Stomach smooth muscle (tissue), 2 donors: ENCODE measurements at regions not wholly inside any gene's neighbourhood (a gene's known extent, or its start where the extent isn't known, plus 50 kb on each side); places are given as distances from the start of the nearest gene placed in this dataset.

Source experiments
- H3K27ac ChIP-seq: one replicate; pipeline ENCODE4 v1.7.0; 2013; ENCODE audit warnings: mild to moderate bottlenecking, low read length, inconsistent platforms
- H3K27me3 ChIP-seq, 2 donors: one replicate each; pipeline ENCODE4 v1.7.0; 2013; ENCODE audit warnings: low read length in 2 of 2; ENCODE audit not compliant: insufficient read depth in 2 of 2, control insufficient read depth in 1 of 2
- H3K36me3 ChIP-seq, 2 donors: one replicate each; pipeline ENCODE4 v1.7.0; 2013; ENCODE audit warnings: low read length in 2 of 2; ENCODE audit not compliant: control insufficient read depth in 2 of 2, insufficient read depth in 2 of 2
- H3K4me1 ChIP-seq: one replicate; pipeline ENCODE4 v1.7.0; 2013; ENCODE audit warnings: low read length; ENCODE audit not compliant: control insufficient read depth, insufficient read depth
- H3K4me3 ChIP-seq, 2 donors: one replicate each; pipeline ENCODE4 v1.7.0; 2013; ENCODE audit warnings: low read length in 2 of 2
- H3K9ac ChIP-seq, 2 donors: one replicate each; pipeline ENCODE4 v1.7.0; 2013; ENCODE audit warnings: low read length in 2 of 2, mild to moderate bottlenecking in 1 of 2
- H3K9me3 ChIP-seq, 2 donors: one replicate each; pipeline ENCODE4 v1.7.0; 2013; ENCODE audit warnings: low read length in 2 of 2; ENCODE audit not compliant: control insufficient read depth in 2 of 2
- donor health status: healthy.
- donor health status: Pancreatic carcinoma.

DNA sequence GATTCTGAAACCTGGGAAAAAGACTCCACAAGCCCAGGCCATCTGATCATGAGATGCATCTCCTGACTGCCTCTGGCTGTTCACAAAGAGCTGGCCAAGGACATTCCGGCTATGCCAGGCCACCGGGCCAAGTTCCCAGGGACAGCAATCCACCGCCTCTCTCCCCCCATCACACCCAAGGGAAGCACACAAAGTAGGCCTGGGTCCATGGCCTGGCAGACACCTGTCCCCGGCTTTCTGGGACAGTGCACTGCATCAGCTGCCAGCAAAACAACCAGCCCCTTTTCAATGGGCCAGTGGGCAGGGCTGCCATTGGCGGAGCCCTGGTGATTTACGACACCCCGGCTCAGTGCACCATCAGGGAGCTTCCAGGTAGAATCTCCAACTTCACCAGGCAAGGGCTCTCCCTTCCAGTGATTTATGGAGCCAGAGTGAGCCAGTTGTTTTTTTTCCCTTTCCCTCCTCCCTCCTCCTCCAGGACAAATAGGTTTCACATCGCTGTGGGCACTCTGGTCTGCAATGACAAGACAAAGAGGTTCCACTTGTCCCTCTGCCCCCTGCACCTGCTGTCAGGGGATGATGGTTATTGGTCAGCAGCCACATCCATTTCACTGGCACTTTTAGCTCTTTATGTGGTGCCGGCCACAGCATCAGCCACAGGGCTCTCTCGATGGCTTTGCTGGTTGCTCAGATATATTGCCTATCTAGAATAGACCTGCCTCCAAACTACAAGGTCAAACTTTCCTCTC lies 149.6 kb downstream of the SLC38A6 start:
- Histone ChIP-seq H3K27ac (no peak overlapping the region), H3K9ac (no peak overlapping the region)

GRCh38 chr14:61129168-61129745 lies 148.2 kb downstream of the SLC38A6 start:
- Histone ChIP-seq H3K27me3 (peaks cover 0 to 2% of the 10 kb centered on the region in 2 donors), H3K4me3 (no peak overlapping the region), H3K9me3 (no peaks in the 10 kb centered on the region), H3K4me1 (peaks cover 13% of the 10 kb centered on the region), H3K27ac (no peak overlapping the region), H3K9ac (no peak overlapping the region), H3K36me3 (no peaks in the 10 kb centered on the region)

More for the DNA sequence above, 149.6 kb downstream of the SLC38A6 start:
- no peaks in the 10 kb centered on the region for H3K9me3 ChIP-seq
- H3K27me3 ChIP-seq: peaks cover 0 to 2% of the 10 kb centered on the region in 2 donors
- H3K4me1 ChIP-seq: peaks cover 10% of the 10 kb centered on the region
- H3K36me3 ChIP-seq: no peaks in the 10 kb centered on the region
- no peak overlapping the region for H3K4me3 ChIP-seq

DNA sequence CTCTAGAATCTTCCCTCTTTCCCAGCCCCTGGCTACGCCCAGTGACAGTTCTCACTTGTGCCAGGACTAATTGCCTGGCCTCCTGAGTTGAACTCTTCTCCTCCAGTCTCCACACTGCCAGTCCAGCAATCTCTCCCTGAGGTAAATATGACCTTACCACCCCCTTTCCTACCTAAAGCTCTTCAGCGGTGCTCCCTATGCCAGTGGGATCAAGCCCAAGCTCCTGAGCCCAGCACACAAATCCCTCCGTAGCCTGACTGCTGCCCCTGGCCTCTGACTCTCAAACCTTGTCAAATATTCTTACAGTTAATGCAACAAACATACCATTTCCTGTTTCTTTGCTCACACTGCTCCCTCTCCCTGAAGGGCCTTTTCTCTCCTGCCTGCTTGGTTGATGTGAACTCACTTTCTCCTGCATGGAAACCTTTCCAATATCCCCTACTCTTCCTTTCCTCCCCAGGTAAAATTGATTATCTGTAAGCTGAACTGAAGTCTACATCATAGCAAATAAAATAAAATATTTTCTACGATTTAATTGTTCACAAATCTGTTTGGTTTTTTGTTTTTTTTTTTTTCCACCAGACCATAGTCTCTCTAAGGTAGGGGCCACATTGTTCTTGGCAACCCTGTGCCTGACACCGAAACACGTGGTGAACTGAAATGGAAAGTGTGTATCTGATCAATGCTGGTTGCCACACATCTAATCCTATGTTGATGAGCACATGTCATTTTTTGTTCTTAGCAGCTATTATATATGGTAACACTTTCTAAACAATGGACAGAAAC lies 147.5 kb downstream of the SLC38A6 start:
- Histone ChIP-seq H3K27ac (no peak overlapping the region), H3K4me1 (peaks cover 13% of the 10 kb centered on the region), H3K27me3 (peaks cover 0 to 2% of the 10 kb centered on the region in 2 donors), H3K9me3 (no peaks in the 10 kb centered on the region), H3K9ac (no peak overlapping the region), H3K4me3 (no peak overlapping the region), H3K36me3 (no peaks in the 10 kb centered on the region)

- H3K27me3 ChIP-seq: peaks cover 0 to 2% of the 10 kb centered on the region in 2 donors
- peak overlapping the region; percentile 6 for H3K27ac ChIP-seq
- H3K4me3 ChIP-seq: no peak overlapping the region
- H3K4me1 ChIP-seq: peaks cover 13% of the 10 kb centered on the region
- no peak overlapping the region for H3K9ac ChIP-seq
- no peaks in the 10 kb centered on the region for H3K36me3 ChIP-seq
- no peaks in the 10 kb centered on the region for H3K9me3 ChIP-seq
Observed at GRCh38 chr14:61126603-61127498, 145.8 kb downstream of the SLC38A6 start.

DNA sequence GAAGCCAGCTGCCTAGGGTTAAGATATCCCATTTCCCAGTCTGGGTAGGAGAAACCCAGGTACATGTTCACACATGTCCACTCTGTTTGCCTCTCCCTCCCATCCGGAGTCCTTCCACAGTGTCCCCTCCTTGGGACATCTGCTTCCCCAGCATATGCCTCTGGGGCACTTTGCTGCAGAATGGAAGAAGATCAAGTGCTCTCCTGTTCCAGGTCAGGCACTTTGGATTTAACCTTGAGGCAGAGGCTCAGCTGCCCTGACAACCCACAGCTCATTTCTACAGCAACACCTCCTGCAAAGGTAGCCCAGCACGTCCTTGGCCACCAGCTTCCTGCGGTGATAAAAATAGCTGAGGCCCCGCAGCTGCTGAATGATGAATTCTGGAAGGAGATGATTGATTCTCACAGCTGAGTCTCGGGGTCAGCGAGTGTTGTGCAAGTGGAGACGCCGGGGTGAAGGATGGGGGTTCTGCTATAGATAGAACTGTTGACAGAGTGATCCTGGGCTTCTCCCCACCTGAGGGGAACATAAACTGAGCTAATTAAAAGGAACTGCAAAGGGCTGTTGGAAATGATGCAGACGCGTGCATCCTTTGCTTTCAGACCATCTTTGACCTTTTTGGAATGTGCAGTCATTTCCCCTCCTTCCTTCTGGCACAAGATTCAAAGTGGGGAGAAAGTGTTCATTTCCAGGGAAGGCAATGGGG lies 145.0 kb downstream of the SLC38A6 start:
- peaks cover 0 to 2% of the 10 kb centered on the region in 2 donors for H3K27me3 ChIP-seq
- no peak overlapping the region for H3K9ac ChIP-seq
- H3K36me3 ChIP-seq: no peaks in the 10 kb centered on the region
- H3K9me3 ChIP-seq: no peaks in the 10 kb centered on the region
- no peak overlapping the region for H3K4me3 ChIP-seq
- peak overlapping the region; percentile 6 for H3K27ac ChIP-seq
- peaks cover 13% of the 10 kb centered on the region for H3K4me1 ChIP-seq

- no peak overlapping the region for H3K27ac ChIP-seq
- peaks cover 13% of the 10 kb centered on the region for H3K4me1 ChIP-seq
- peak overlapping the region in 1 of 2 donors; percentile 41 for H3K4me3 ChIP-seq
- no peaks in the 10 kb centered on the region for H3K9me3 ChIP-seq
- peaks cover 0 to 2% of the 10 kb centered on the region in 2 donors for H3K27me3 ChIP-seq
- H3K36me3 ChIP-seq: no peaks in the 10 kb centered on the region
- H3K9ac ChIP-seq: no peak overlapping the region
Observed at GRCh38 chr14:61125041-61125866, 144.2 kb downstream of the SLC38A6 start.

DNA sequence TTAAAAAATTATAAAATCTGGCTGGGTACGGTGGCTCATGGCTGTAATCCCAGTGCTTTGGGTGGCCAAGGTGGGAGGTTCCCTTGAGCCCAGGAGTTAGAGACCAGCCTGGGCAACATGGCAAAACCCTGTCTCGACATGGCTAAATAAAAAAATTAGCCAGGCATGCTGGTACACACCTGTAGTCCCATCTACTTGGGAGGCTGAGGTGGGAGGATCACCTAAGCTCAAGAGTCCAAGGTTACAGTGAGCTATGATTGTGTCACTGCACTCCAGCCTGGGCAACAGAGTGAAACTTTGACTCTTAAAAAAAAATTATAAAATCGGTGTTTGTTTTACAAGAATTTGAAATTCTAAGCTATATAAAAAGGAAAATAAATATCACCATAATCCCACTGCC lies 141.8 kb downstream of the SLC38A6 start:
- no peak overlapping the region for H3K9ac ChIP-seq
- no peaks in the 10 kb centered on the region for H3K36me3 ChIP-seq
- H3K9me3 ChIP-seq: no peaks in the 10 kb centered on the region
- no peak overlapping the region for H3K4me3 ChIP-seq
- no peak overlapping the region for H3K27ac ChIP-seq
- peaks cover 13% of the 10 kb centered on the region for H3K4me1 ChIP-seq
- H3K27me3 ChIP-seq: peaks cover 0 to 2% of the 10 kb centered on the region in 2 donors

GRCh38 chr14:61121355-61121787 lies 140.3 kb downstream of the SLC38A6 start:
- no peak overlapping the region for H3K4me3 ChIP-seq
- peaks cover 0 to under 1% of the 10 kb centered on the region in 2 donors for H3K27me3 ChIP-seq
- H3K36me3 ChIP-seq: no peaks in the 10 kb centered on the region
- peaks cover 10% of the 10 kb centered on the region for H3K4me1 ChIP-seq
- no peak overlapping the region for H3K27ac ChIP-seq
- no peaks in the 10 kb centered on the region for H3K9me3 ChIP-seq
- no peak overlapping the region for H3K9ac ChIP-seq

DNA sequence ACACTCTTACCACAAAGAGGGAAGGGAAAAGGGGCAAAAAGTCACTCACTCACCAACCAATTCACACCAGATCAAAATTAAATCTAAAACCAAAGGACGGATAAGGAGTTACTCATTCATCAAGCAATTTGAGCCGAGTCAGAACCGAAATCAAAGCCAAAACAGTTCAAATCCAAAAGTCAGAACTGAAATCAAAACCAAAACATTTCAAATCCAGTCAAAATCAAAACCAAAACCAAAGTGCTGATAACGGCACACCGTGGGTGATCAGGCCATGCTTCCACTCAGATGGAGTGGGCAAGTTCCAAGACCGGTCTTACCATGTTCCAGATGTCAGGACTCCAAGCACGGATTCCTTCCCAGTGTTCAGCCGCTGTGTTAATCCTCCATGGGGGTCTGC lies 139.5 kb downstream of the SLC38A6 start:
- no peak overlapping the region for H3K27ac ChIP-seq
- H3K27me3 ChIP-seq: no peaks in the 10 kb centered on the region
- no peaks in the 10 kb centered on the region for H3K9me3 ChIP-seq
- H3K9ac ChIP-seq: no peak overlapping the region
- H3K36me3 ChIP-seq: no peaks in the 10 kb centered on the region
- peaks cover 2% of the 10 kb centered on the region for H3K4me1 ChIP-seq
- no peak overlapping the region for H3K4me3 ChIP-seq
